ENCODE measurements at regions not wholly inside any gene's neighbourhood (a gene's known extent, or its start where the extent isn't known, plus 50 kb on each side); places are given as distances from the start of the nearest gene placed in this dataset.

DNA sequence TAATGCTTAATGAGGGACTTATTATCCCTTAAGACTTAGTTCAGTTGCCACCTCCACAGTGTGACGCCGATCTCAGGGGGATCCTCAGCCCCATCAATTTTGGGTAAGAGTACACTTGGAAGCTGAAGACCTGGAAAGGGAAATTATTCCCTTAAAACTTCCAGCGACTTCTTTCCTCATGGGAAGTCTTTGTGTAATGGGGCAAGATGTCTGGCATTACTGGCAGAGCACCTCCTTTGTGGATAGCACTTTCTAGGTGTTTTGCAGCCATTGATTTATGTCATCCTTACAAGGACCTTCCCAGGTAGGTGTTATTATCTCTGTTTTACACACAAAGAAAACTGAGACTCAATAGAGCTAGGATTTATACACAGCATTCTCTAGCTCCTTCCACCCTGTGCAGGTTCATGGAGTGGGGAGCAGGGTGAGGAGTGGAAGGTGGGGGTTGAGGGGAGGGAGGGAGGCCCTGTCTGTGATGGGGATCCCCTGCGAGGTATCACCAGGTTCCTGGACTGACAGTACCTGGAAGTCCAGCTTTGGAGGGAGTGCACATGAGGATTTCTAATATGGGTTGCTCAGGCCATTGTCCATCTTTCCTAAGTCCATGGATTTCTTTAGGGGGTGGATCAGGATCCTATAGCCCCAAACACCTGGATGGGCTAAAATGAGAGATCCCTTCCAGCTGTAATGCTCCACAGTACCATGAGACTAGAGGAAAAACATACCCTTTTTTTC is 79.4 kb downstream of the MYCN start:
- DNase-seq (ENCODE audit: extremely low read depth in 1 of 2, low read depth in 1 of 2): no peak

GRCh38 chr2:16019060-16019480 is 78.7 kb downstream of the MYCN start:
- no peak for DNase-seq (ENCODE audit: extremely low read depth in 1 of 2, low read depth in 1 of 2)

GRCh38 chr2:16018277-16019059 is 78.1 kb downstream of the MYCN start:
- DNase-seq (ENCODE audit: extremely low read depth in 1 of 2, low read depth in 1 of 2): no peak

DNA sequence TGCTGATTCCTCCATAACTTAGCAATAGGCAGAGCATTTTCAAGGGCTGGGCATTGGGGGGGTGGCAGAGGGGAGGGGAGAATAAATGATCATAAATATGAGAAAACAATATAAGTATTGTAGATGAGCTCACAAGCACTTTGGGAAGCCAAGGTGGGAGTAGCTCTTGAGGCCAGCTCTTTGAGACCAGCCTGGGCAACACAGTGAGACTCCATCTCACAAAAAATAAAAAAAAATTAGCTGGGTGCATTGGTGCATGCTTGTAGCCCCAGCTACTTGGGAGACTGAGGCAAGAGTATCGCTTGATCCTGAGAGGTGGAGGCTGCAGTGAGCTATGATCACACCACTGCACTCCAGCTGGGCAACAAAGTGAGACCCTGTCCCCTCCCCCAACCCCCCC is 75.9 kb downstream of the MYCN start:
- DNase-seq (ENCODE audit: extremely low read depth in 1 of 2, low read depth in 1 of 2): no peak

- no peak for DNase-seq (ENCODE audit: extremely low read depth in 1 of 2, low read depth in 1 of 2)
Observed at GRCh38 chr2:16015903-16016265, 75.5 kb downstream of the MYCN start.

DNA sequence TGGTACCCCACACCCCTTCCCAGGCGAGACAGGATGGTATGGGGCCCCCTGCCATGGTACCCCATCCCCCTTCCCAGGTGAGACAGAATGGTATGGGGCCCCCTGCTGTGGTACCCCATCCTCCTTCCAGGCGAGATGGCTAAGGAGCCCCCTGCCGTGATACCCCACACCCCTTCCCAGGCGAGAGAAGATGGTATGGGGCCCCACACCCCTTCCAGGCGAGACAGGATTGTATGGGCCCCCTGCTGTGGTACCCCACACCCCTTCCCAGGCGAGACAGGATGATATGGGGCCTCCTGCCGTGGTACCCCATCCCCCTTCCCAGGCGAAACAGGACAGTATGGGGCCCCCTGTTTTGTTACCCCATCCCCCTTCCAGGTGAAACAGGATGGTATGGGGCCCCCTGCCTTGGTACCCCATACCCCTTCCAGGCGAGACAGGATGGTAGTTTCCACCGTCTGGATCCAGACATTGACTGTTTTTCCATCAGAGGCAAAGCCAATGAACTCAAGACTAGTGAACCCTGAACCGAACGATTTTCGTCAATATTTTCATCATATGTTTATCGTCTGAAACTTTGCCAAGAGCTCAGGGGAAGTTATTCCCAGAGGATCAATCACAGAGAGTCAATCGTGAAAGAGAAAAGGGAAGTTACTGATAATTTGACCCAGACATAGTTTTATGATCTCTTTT is 75.0 kb downstream of the MYCN start:
- no peak for DNase-seq (ENCODE audit: extremely low read depth in 1 of 2, low read depth in 1 of 2)

GRCh38 chr2:16014802-16015201 is 74.5 kb downstream of the MYCN start:
- no peak for DNase-seq (ENCODE audit: extremely low read depth in 1 of 2, low read depth in 1 of 2)

DNA sequence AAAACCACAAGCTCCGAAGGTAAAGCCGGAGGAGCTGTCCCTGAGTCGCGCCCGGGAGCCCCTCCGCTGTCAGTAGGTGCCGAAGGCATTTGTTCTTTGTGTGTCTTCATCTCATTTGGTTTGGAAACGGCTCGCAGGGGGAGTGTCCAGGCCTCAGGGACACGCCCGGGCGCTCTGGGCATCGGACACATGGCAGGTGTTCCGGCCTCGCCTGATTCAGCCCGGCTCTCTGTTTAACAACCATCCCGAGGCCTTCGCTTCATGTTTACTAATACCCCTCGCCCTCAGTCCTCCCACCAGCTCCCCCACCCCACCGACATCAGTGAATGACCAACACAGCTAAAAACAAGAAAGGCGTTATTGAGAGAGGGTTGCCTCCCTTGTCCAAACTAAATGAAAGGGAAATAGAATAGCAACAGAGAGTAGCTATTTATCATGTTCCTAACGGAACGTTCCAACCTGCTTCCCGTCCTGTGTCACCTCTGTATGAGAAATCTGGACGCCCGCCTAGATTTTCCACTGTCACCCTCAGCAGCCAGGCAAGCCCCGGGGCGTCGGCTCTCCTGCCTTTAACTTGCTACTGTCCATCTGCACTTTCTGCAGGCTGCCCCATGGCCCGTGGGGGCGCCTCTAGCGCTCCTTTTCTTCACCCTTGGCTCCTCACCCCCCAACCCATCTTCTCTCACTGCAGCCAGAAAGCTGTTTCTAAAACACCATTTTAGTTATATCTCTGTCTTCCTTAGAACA is 73.9 kb downstream of the MYCN start:
- DNase-seq (ENCODE audit: extremely low read depth in 1 of 2, low read depth in 1 of 2): no peak

- DNase-seq (ENCODE audit: extremely low read depth in 1 of 2, low read depth in 1 of 2): no peak
Observed at GRCh38 chr2:16013359-16013911, 73.1 kb downstream of the MYCN start.

DNA sequence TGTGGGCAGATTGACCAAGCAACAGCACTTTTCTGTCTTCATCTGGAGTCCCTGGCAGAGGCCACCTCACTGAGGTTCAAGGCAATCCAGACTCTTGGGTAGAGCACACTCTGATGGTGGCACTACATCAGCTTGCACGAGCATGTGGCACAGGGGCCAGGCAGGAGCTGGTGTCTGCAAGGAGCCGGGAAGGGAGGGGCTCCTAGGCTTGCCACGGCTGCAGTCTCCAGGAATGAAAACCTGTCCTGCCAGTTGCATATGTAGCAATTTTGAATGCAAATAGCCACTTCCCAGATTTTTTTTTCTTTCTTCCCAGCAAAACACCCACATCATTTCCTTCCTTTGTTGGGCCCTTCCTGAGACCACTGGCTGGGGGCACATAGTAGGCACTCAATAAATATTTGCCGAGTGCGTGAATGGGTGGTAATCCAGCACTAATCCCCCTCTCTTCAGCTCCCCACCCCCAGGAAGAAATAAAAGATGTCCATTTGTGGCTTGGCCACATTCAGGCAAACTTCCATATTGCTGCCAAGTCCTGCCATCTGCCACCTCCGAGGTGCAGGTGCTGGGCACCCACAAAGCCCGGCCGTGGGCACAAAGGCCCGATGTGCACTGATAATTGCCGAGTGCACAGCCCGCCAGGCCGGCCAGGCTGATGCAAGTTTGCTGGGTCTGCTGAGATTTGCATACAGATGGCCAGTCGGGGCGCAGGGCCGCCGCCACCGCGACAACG is 72.4 kb downstream of the MYCN start:
- no peak for DNase-seq (ENCODE audit: extremely low read depth in 1 of 2, low read depth in 1 of 2)

DNA sequence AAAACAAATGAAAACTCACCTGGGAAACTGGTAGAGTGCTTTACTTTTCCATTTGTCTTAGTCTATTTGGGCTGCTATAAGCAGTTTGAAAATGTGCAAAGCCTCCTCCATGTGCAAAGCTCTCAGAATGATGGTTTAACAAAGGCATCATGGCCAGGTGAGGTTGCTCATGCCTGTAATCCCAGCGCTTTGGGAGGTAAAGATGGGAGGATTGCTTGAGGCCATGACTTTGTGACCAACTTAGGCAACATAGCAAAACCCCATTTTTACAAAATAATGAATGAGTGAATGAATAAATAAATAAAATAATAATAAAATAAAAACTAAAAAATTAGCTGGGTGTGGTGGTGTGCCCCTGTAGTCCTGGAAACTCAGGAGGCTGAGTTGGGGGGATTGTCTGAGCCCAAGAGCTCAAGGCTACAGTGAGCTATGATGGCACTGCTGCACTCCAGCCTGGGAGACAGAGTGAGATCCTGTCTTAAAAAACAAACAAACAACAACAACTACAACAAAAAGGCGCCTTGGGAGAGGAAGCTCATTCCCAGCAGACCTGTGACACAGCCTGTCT is 71.8 kb downstream of the MYCN start:
- no peak for DNase-seq (ENCODE audit: extremely low read depth in 1 of 2, low read depth in 1 of 2)

GRCh38 chr2:16011621-16011960 is 71.2 kb downstream of the MYCN start:
- DNase-seq (ENCODE audit: extremely low read depth in 1 of 2, low read depth in 1 of 2): no peak

- no peak for DNase-seq (ENCODE audit: extremely low read depth in 1 of 2, low read depth in 1 of 2)
Observed at GRCh38 chr2:16010951-16011620, 70.7 kb downstream of the MYCN start.

GRCh38 chr2:16010011-16010410 is 69.7 kb downstream of the MYCN start:
- no peak for DNase-seq (ENCODE audit: extremely low read depth in 1 of 2, low read depth in 1 of 2)

DNA sequence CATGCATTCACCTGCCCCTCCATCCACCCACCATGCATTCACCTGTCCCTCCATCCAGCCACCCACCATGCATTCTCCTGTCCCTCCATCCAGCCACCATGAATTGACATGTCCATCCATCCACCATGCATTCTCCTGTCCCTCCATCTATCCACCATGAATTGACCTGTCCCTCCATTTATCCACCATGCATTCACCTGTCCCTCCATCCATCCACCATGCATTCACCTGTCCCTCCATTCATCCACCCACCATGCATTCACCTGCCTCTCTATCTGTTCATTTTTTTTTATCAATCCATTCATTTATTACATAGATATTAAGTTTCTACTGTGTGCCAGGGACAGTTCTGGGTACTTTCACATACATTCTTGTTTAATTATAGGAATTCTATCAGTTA is 69.2 kb downstream of the MYCN start:
- no peak for DNase-seq (ENCODE audit: extremely low read depth in 1 of 2, low read depth in 1 of 2)

- no peak for DNase-seq (ENCODE audit: extremely low read depth in 1 of 2, low read depth in 1 of 2)
Observed at GRCh38 chr2:16008856-16009255, 68.5 kb downstream of the MYCN start.

DNA sequence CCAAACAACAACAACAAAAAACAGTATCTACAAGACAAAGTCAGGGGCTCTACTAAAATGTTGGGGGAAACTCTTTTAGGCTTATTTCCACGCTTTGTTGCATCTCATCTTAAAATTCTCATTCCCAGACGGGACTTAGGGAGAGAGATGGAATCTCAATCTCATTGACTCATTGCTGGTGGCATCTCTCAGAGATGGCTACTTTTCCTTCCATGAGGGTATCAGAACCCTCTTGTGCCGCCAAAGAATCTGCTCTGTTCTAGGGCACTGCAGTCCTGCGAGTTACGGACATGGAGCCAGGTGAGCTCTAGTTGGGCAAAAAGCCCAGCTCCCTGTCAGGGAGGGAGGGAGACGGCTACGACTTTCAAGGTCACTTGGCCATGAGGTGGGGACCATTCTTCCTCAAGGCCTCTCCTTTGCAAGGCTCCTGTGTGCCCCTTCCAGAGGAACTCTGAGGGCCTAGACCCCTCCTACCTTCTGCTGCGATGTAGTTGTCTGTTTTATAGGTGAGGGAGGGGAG is 68.0 kb downstream of the MYCN start:
- DNase-seq (ENCODE audit: extremely low read depth in 1 of 2, low read depth in 1 of 2): no peak

DNA sequence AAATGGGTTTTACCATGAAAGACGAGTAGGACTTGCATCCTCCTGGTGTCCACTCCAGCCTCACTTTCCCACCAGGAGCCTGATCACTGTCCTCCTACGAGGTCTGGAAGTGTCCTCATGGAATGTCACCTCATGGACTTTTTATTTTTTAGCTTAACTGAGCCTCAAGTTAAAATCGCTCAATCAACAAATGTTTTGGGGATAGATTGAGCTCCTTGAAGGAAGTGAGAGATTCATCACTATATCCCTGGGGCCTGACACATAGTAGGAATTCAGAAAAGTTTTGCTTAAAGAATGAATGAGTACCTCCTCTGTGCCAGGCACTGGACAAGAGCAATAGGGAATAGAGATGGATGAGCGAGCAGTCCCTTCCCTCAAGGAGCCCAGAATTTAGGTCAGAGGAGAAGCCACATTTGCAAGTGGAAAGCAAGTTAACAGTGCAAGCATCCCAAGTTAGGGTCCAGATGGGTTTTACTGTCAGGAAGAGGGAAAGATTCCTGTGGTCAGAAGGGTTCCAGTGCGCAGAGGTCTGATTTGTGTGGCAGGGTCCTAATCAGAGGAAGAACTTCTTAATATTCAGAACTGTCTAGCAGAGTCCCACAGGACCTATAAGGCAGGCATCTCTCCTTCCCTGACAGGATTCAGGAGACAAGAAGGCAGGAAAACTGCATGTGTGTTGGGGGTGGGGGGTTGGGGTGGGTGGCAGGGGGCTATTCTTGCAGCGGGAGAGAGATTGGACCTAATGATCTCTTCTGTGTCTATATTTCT is 67.0 kb downstream of the MYCN start:
- no peak for DNase-seq (ENCODE audit: extremely low read depth in 1 of 2, low read depth in 1 of 2)
